Breast epithelium (tissue), 3 donors: ENCODE measurements at regions not wholly inside any gene's neighbourhood (a gene's known extent, or its start where the extent isn't known, plus 50 kb on each side); places are given as distances from the start of the nearest gene placed in this dataset.

ENCODE experiments used
- POLR2AphosphoS5 ChIP-seq, 3 donors: sonication (generic); formaldehyde crosslinking; IDR thresholded peaks; one replicate each; pipeline ENCODE4 v1.6.1; 2017; ENCODE audit warnings: antibody characterized with exemption in 3 of 3
- TF ChIP-seq, protein P1 (sequence below), 3 donors: fragments of 450-650 bp; IDR thresholded peaks; one replicate each; pipeline ENCODE4 v1.5.1; 2016 to 2017; ENCODE audit warnings: antibody characterized with exemption in 3 of 3, mild to moderate bottlenecking in 3 of 3, moderate library complexity in 3 of 3

- TF ChIP-seq, protein P1, sequence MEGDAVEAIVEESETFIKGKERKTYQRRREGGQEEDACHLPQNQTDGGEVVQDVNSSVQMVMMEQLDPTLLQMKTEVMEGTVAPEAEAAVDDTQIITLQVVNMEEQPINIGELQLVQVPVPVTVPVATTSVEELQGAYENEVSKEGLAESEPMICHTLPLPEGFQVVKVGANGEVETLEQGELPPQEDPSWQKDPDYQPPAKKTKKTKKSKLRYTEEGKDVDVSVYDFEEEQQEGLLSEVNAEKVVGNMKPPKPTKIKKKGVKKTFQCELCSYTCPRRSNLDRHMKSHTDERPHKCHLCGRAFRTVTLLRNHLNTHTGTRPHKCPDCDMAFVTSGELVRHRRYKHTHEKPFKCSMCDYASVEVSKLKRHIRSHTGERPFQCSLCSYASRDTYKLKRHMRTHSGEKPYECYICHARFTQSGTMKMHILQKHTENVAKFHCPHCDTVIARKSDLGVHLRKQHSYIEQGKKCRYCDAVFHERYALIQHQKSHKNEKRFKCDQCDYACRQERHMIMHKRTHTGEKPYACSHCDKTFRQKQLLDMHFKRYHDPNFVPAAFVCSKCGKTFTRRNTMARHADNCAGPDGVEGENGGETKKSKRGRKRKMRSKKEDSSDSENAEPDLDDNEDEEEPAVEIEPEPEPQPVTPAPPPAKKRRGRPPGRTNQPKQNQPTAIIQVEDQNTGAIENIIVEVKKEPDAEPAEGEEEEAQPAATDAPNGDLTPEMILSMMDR (IDR thresholded peaks at IDR 0.05) = no peak
- TF ChIP-seq POLR2AphosphoS5 (IDR thresholded peaks at IDR 0.05) = no peak
Measured at GRCh38 chr15:62488387-62488786, 323.3 kb upstream of the C2CD4B start.
